Ascending aorta (tissue), 2 donors: ENCODE measurements at regions not wholly inside any gene's neighbourhood (a gene's known extent, or its start where the extent isn't known, plus 50 kb on each side); places are given as distances from the start of the nearest gene placed in this dataset.

Experiments used
- DNase-seq, 2 donors: peaks; one replicate each; pipeline ENCODE4 v3.0.0-alpha.2; 2019; ENCODE audit warnings: low spot score in 2 of 2
- H3K27ac ChIP-seq, 2 donors: fragments of 200-600 bp; sonication (generic); one replicate each; pipeline ENCODE4 v1.5.1; 2016 to 2017; ENCODE audit warnings: mild to moderate bottlenecking in 1 of 2
- H3K27me3 ChIP-seq: fragments of 200-600 bp; sonication (generic); one replicate; pipeline ENCODE4 v1.5.1; 2017
- H3K36me3 ChIP-seq, 2 donors: fragments of 200-600 bp; sonication (generic); one replicate each; pipeline ENCODE4 v1.5.1; 2016
- H3K4me1 ChIP-seq, 2 donors: fragments of 200-600 bp; sonication (generic); one replicate each; pipeline ENCODE4 v1.5.1; 2016 to 2017; ENCODE audit warnings: mild to moderate bottlenecking in 1 of 2
- H3K4me3 ChIP-seq, 2 donors: fragments of 200-600 bp; sonication (generic); one replicate each; pipeline ENCODE4 v1.5.1; 2016 to 2017; ENCODE audit warnings: mild to moderate bottlenecking in 1 of 2
- H3K9me3 ChIP-seq, 2 donors: fragments of 200-600 bp; sonication (generic); one replicate each; pipeline ENCODE4 v1.5.1; 2016
- CTCF ChIP-seq, 3 experiments: fragments of 200-600 bp in 2 of 3; fragments of 450-650 bp in 1 of 3; sonication (generic) in 2 of 3; IDR thresholded peaks; one replicate each; pipeline ENCODE4 v1.5.1; 2016 to 2019; ENCODE audit warnings: antibody characterized with exemption in 3 of 3, mild to moderate bottlenecking in 1 of 3, moderate library complexity in 1 of 3
- intact Hi-C: fragments of 100-400 bp; cut with DNase I; formaldehyde crosslinking; loops from one replicate; pipeline ENCODE4 v1.15.1; 2023

DNA sequence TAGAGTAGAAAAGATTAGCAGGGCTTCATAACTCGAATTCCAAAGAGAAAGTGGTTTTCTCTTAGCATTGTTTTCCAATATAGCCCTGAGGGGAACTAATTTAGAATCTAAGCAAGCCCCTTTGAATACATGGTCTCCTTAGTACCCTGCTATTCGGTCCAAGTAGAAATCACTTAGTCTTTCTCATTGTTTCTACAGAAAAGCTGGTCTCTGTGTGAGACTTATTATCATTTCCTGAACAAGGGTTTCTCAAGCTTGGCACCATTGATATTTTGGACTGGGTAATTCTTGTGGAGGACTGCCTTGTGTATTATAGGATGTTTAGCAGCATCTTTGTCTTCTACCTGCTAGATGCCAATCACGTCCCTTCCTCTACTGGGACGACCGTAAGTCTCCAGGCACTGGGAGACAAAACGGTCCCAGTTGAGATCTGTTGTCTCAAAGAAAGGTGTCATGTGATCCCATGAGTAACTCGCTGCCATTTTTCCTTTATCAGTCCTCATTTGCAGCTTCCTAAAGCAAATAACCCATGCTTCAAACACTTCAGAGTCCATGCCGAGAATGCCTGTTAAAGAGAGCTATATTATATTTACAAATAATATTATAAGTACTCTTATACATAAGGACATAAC lies 230.7 kb upstream of the SLCO3A1 start:
- Histone ChIP-seq H3K27me3 (no peaks in the 10 kb centered on the region), H3K27ac (no peak overlapping the region), H3K4me1 (no peaks in the 10 kb centered on the region), H3K4me3 (no peak overlapping the region), H3K9me3 (no peaks in the 10 kb centered on the region), H3K36me3 (no peaks in the 10 kb centered on the region)
- intact Hi-C loops: no loop called here
- DNase-seq: no peak
- no peak for TF ChIP-seq CTCF (IDR thresholded peaks at IDR 0.05)

GRCh38 chr15:91624353-91624968 lies 229.0 kb upstream of the SLCO3A1 start:
- intact Hi-C loops: no loop called here
- Histone ChIP-seq H3K4me3 (no peak overlapping the region), H3K27ac (no peak overlapping the region), H3K9me3 (no peaks in the 10 kb centered on the region), H3K4me1 (no peaks in the 10 kb centered on the region), H3K36me3 (no peaks in the 10 kb centered on the region), H3K27me3 (no peaks in the 10 kb centered on the region)
- no peak for TF ChIP-seq CTCF (IDR thresholded peaks at IDR 0.05)
- no peak for DNase-seq

DNA sequence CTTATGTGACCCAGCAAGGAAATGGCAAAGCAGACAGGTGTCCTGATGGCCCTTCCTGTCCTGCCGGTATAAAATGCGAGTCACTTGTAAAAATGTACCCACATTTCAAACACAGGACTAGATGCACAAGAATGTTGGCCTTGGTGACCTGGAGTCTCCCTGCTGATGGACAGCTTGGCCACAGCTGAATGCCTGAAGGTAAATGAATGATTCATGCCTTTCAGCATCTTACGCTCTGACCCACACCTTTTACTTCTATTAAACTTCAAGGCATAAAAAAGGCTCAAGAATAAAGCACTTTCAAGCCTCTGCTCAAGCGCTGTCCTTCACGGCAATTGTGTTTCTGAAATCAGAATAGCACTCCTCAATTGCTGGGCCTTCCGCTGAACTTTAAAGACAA lies 228.0 kb upstream of the SLCO3A1 start:
- no peaks in the 10 kb centered on the region for H3K36me3 ChIP-seq
- no peaks in the 10 kb centered on the region for H3K4me1 ChIP-seq
- DNase-seq: no peak
- H3K4me3 ChIP-seq: no peak overlapping the region
- no peaks in the 10 kb centered on the region for H3K9me3 ChIP-seq
- no peak overlapping the region for H3K27ac ChIP-seq
- intact Hi-C loops: no loop called here
- H3K27me3 ChIP-seq: no peaks in the 10 kb centered on the region
- no peak for TF ChIP-seq CTCF (IDR thresholded peaks at IDR 0.05)

GRCh38 chr15:91627473-91628278 lies 225.8 kb upstream of the SLCO3A1 start:
- H3K9me3 ChIP-seq: no peaks in the 10 kb centered on the region
- intact Hi-C loops: no loop called here
- H3K27me3 ChIP-seq: no peaks in the 10 kb centered on the region
- H3K27ac ChIP-seq: no peak overlapping the region
- DNase-seq: no peak
- H3K4me3 ChIP-seq: no peak overlapping the region
- H3K36me3 ChIP-seq: no peaks in the 10 kb centered on the region
- no peak for TF ChIP-seq CTCF (IDR thresholded peaks at IDR 0.05)
- H3K4me1 ChIP-seq: no peaks in the 10 kb centered on the region

GRCh38 chr15:91630090-91630489 lies 223.4 kb upstream of the SLCO3A1 start:
- no peaks in the 10 kb centered on the region for H3K27me3 ChIP-seq
- intact Hi-C loops: no loop called here
- no peak for TF ChIP-seq CTCF (IDR thresholded peaks at IDR 0.05)
- no peak for DNase-seq
- no peak overlapping the region for H3K27ac ChIP-seq
- no peaks in the 10 kb centered on the region for H3K9me3 ChIP-seq
- no peaks in the 10 kb centered on the region for H3K4me1 ChIP-seq
- H3K36me3 ChIP-seq: no peaks in the 10 kb centered on the region
- H3K4me3 ChIP-seq: no peak overlapping the region
